GM21381 (cell line): ENCODE measurements at regions not wholly inside any gene's neighbourhood (a gene's known extent, or its start where the extent isn't known, plus 50 kb on each side); places are given as distances from the start of the nearest gene placed in this dataset.

Experiments used
- ATAC-seq: cut with Tn5 transposase; IDR thresholded peaks from one replicate; pipeline ENCODE4 v1.9.1; 2021; ENCODE audit warnings: mild to moderate bottlenecking, moderate library complexity; ENCODE audit not compliant: unreplicated experiment

GRCh38 chr3:124234852-124235252 lies 242.9 kb upstream of the ROPN1 start:
- ATAC-seq = no peak

GRCh38 chr3:124235446-124235845 lies 243.5 kb upstream of the ROPN1 start:
- no peak for ATAC-seq

- no peak for ATAC-seq
These were observed 251.4 kb upstream of the ROPN1 start for GRCh38 chr3:124243177-124243859.

DNA sequence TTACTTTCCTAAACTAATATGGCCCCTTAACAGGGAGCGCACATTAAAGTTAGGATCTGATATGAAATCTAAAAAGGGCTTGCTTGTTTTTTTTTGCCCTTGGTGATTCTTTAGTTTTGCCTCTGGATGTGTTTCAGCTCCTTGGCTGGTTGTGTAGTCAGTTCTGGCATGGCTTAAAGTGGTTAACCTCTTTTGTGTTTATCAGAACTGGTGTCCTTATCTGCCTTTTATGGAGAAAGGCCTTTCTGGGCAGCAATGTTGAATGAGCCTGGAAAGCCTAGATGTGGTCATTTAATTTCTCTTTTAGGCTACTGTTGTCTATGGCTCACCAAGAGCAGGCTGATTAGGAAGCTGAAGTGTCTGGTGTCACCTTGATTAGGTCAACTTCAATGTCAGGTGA lies 254.5 kb upstream of the ROPN1 start:
- ATAC-seq = no peak

DNA sequence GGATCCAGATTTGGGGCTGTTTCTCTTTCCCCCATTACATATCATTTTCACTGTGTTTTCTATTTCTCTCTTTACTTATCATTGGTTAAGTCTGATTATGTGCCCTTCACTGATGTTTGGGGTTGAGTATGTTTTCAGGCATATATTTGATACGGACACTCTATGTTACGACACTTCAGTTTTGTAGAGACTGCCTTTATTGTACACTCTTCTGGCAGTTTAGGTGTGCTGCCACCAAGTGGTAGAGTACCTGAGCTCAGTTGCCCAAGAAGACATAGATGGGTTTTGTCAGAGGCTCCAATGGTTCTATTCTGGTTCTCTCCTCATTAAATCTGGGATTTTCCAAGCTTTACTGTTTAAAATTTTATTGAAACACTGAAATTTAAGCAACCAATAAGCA lies 255.0 kb upstream of the ROPN1 start:
- ATAC-seq = no peak

DNA sequence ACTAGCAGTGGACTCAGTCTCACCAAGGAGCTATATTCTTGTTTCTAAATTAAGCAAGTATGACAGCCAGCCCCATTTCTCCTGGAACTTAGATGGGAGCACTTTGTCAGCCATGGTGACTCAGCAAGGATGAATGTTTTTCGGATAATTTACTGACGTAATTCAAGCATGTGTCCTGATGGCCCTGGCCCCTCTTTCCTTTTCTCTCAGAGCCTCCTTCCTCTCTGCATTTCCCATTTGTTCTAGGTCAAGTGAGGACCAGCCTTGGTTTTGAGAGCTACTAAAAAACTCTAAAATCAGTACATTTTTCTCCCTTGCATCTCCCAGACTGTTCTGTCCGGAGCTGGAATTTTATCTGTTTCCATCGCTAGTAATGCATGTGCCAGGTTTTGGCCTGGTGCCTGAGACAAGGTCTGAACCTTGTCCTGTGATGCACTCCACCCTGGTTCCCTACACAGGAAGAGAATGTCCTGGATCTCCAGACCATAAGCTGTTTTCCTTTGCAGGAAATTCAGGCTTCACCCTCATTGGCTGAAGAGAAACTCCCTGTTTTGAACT lies 256.6 kb upstream of the ROPN1 start:
- no peak for ATAC-seq

DNA sequence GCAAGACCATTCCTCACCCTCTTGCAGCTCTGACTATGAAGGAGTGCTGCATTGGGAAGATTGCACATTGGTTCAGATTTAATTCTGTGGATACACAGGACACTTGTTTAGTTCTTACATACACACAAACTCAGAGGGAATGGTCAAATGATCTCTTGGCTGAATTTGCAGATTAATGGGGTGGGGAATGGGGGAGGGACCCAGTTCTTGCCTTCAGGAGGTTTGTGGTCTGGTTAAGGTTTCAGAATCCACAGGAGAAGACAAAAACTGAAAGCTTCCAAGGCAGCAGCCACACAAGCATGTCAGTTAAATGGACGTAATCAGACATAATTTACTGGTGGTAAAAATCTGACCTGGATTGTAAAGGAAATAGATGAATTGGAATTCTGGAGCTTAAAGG lies 257.1 kb upstream of the ROPN1 start:
- no peak for ATAC-seq

DNA sequence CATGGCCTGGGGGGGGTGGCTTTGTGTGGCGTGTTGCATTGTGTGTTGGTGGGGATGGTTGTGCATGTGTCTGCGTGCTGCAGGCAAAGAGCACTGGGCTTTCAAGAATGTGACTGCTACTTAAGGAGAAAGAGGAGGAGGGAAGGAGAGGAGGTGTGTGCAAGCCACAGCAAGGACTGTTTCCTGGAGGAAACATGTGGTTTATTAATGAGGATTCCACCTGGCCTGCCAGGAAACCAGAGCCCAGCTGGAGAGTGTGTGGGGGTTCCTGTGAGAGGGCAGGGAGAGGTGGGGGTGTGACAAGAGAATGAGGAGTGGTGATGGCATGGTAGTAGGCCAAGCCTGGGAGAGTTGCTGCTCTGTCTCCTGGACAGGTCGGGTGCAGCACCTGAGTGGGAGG lies 258.1 kb upstream of the ROPN1 start:
- ATAC-seq = no peak

GRCh38 chr3:124256156-124256555 lies 264.2 kb upstream of the ROPN1 start:
- no peak for ATAC-seq

- no peak for ATAC-seq
These were observed 264.7 kb upstream of the ROPN1 start for GRCh38 chr3:124256599-124256998.

DNA sequence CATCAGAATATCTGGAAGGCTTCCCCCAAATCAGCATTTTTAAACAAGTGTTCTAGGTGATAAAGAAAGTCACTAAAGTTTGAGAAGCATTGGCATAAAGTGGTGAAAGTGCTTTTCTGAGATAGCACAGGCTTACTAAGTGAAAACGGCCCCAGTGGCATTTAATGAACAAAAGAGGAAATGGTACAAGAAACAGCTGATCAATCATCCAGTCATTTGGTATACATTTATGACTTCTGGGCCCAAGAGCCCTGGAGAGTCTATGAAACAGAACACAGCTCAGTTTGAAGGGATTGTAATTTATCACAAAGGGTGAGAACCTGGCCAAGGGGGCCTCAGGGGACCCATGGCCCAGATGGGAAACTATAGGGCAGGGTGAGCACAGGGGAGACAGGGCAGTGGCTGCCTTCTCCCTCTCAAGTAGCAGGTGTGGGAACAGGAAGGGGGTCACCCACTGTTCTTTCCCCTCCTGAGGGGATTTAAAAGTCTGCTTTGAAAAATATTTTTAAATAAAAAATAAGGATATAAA lies 265.5 kb upstream of the ROPN1 start:
- no peak for ATAC-seq

DNA sequence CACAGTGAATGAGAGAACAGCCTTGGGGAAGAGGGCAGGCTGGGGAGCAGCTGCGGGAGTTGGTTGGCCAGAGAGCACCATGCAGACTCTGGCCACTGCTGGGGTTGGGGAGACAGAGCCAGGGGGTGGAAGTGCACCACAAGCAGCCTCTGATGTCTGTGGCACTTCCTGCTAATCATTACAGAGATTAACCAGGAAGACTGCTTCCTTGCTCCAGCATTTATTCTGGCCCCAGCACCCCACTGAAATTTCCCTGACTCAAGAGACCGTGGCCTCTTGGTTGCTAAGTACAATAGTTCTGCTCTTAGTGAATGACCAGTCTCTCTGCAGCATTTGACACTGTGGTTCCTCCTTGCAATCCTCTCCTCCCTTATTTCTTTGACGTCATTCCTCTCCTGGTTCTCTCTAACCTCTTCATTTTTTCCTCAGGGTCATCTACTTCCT lies 266.2 kb upstream of the ROPN1 start:
- ATAC-seq = no peak

- no peak for ATAC-seq
These were observed 268.4 kb upstream of the ROPN1 start for GRCh38 chr3:124260206-124260915.

GRCh38 chr3:124261306-124261705 lies 269.4 kb upstream of the ROPN1 start:
- ATAC-seq = no peak

DNA sequence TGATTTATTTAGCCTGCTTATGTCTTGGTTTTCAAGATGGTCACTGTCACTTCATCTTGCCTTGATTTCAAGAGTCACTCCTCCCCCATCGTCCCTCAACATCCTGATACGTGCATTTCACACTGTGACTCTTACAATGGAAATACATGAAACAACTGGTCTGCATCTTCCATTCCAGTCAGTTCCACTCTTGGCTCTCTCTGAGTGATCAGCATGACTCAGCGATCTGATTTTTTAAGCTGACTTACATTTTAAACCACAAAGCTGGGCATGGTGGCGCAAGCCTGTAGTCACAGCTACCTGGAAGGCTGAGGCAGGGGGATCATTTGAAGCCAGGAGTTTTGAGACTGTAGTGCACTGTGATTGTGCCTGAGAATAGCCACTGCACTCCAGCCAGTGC lies 271.2 kb upstream of the ROPN1 start:
- ATAC-seq = no peak

DNA sequence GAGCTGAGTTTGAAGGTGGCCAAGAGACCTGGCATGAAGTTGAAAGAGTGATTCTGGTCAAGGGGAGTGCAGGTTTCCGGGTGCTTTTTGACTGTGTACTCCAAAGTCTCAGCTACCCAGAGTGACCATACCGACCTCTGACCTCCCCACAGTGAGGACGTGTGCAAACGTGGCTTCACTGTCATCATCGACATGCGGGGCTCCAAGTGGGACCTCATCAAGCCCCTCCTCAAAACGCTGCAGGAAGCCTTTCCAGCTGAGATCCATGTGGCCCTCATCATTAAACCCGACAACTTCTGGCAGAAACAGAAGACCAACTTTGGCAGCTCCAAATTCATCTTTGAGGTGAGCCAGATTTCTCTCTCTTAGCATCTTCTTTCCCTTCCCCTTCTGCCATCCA lies 272.4 kb upstream of the ROPN1 start:
- ATAC-seq = no peak

DNA sequence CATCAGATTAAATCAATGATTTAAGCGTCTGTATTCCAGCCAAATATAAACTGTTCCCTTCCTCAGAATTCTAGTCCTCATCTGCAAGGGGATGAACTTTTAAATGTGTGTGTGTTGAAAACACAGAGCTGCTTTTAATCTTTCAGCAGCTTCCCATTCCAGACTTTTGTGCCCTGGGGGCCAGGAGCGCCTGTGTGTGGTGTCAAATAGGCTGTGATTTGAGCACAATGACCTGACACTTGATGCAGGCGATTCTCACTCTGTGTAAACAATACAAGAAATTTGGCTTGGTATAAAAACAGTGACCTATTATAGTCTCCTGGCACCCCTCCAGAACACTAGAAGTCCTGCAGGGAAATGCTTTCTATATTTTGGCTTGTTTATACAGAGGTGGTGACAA lies 274.6 kb upstream of the ROPN1 start:
- ATAC-seq = no peak

DNA sequence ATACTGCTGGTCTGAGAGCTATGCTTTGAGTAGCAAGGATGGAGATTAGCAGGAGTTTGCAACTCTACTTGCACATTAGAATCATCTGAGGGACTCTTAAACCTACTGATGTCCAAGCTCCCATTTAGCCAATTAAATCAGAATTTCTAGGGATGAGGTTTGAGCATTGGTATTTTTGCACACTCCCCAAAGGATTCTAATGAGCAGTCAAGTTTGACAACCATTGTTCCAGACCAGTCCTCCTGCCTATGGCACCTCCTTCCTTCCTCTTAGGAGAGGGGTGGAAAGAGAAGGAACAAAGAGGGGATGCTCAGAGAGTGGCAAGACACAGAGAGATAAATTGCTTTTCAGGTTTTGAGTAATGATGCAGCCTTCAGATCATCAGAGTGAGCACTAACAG lies 275.5 kb upstream of the ROPN1 start:
- ATAC-seq = no peak

DNA sequence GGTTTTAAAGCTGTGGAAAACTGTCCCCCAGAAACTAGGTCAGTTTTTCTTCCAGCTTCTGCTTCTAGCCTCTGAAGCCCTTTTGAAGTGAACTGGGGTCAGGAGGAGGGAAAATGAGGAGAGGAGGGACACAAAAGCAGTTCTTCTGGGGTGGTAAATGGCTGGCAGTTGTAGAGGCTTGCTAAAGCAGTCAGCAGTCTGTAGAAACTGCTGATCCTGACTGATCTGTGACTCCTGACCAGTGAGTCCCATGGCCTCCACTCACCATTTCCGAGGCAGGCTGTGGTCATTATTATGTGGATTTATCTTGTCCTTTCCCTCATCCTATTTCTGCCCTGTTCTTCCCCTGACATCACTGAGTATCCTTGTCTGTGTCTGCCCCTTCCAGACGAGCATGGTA lies 276.4 kb upstream of the ROPN1 start:
- no peak for ATAC-seq

DNA sequence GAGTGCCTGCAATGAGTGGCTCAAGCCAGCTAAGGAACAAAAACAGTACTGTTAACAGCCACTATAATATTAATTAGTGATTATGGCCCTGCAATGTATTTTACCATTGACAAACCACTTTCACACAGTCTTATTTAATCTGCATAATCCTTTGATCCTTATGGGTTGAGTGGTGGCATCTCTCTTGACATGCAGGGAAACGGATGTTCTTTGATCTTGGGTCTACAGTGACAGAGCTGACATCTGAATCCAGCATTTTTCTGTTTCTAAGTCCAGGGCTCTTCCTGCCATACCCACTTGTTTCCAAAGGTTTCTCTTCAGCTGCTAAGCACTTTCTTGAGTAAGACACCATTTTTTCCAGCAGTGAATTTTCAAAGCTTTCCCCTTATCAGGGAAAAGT lies 277.7 kb upstream of the ROPN1 start:
- ATAC-seq = no peak

DNA sequence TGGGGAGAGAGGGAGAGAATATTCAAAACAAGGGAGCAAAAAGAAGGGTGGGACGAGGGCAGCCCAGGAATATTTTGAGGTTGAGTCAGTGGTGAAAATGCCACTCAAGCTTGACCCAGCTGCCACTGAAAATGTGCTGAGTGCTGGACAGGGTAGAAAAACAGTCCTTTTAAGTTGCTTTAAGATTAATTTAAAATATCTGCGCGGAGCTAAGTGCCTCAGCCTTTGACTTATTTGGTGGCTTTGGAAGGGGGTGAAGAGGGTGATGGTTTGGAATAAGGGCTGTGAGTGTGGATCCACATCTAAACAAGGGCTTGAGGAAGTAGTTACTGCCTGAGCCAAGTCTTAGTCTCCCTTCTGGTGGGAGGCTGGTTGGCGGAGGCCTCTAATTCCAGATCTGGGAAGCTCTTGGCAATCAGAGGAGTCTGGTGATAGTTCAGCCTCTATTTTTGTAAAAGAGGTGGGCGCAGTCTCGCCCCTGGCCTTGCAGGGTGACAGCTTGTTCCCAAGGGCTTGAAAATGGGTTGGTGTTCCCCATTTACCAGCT lies 280.8 kb upstream of the ROPN1 start:
- no peak for ATAC-seq

- no peak for ATAC-seq
These were observed 281.7 kb upstream of the ROPN1 start for GRCh38 chr3:124273651-124274050.
